Stimulated activated CD4-positive, alpha-beta T cell treated with anti-CD3 and anti-CD28 coated beads, Interleukin-15, amount 100 ng/mL, for 24 hours (primary cell): ENCODE measurements at regions not wholly inside any gene's neighbourhood (a gene's known extent, or its start where the extent isn't known, plus 50 kb on each side); places are given as distances from the start of the nearest gene placed in this dataset.
"Not testable (repeated sequence)": the region's sequence is repeated elsewhere in the genome, so short reads cannot be mapped to it uniquely, and the experiment has no call there.

Experiments used
- DNase-seq: peaks from one replicate; pipeline ENCODE4 v3.0.0-alpha.2; 2020

DNA sequence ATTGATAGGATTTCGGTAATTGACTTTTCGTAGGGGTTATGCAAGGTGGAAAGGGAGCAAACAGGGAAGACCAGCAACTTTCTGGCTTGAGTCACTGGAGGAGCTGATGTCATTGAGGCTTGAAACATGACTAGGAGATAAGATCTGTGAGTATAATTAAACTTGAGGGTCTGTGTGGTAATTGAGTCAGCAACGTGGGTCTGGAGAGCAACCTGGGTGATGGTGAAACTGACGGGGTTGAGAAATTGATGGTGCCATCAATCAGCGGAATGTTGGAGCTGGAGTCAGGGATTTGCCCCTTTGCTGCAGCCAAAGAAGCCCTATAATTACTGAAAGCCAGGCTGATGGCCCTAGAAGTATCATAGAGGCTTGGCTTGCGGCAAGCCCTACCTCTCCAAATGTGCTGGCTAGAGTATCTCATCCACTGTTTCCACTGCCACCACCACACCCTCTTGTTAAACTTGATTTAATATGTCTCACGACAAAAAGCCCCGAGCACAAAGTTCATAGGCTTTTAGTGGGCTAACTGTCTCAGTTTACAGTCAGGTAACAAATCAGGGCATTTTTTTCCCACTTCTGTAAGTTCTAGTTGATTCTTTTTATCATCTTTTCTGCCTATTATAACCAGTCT lies 186.9 kb upstream of the ELAC2 start:
- no peak for DNase-seq

DNA sequence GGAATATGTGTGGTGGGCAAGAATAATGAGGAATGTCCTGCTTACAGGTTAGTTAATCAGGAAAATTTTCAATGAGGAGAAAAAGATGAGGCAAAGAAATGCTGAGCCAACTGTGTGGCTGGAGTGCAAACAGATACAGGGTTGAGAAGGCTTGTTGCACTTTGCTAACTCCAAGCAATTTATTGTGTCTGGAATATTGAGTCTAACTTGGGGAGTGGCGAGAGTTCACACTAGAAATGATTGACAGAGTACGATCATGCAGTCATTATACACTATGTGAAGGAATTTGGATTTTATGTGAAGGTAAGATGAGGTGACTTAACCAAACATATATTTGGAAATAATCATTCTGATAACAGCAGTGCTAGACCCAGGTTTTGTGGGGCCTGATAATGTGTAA lies 185.0 kb upstream of the ELAC2 start:
- no peak for DNase-seq

- no peak for DNase-seq
These were observed 182.8 kb upstream of the ELAC2 start for GRCh38 chr17:13200671-13201070.

DNA sequence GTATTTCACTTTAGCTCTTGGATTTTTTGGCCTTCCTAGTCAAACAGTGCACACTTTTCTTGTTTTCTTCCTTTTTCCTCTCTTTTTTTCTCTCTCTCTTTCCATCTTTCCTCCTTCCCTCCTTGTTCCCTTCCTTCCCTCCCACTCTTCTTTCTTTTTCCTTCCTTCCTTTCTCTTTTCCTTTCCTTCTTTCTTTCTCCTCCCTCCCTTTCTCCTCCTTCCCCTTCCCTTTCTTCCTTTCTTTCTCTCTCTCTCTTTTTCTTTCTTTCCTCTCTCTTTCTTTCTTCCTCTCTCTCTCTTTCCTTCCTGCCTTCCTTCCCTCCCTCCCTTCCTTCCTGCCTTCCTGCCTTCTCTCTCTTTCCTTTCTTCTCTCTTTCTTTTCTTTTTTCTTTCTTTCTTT lies 181.6 kb upstream of the ELAC2 start:
- DNase-seq, result no peak

- no peak for DNase-seq
These were observed 179.8 kb upstream of the ELAC2 start for GRCh38 chr17:13197586-13197985.

DNA sequence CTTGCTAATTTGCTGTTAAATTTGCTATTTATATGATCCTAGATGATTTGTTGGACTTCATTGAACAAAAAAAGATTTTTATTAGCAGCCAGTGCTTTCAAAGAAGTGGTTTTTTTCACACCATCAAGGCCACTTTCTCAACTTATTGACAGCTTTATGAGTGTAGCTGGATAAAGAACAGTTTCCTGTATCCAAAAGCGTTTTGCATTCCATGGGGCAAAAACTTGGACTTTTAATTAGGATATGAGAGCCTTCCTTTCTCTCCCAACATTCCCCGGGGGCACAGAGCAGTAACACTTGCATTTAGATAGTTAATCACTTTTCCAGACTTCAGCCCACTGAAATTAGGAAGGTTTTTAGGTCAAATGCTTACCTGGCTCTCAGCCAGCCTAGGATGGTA lies 177.1 kb upstream of the ELAC2 start:
- DNase-seq, result no peak

DNA sequence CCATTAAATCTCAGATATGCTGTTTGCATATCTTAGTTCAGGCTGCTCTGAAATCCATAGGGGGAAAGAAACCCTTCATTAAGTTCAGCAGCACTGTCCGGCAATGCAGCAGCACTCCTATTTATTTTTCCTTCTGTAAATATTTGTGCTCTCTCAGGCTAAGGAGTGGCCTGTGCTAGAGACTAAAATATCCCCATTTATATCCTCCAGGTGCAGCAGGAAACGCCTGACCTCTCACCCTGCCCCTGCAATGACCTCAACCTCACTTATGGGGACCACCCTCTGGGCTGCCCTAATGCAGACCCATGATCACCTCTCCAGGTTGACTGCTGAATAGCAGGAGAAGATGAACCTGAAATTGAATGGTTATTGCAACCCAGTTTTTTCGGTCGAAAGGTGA lies 165.0 kb upstream of the ELAC2 start:
- DNase-seq, result no peak

GRCh38 chr17:13182450-13182849 lies 164.6 kb upstream of the ELAC2 start:
- no peak for DNase-seq

DNA sequence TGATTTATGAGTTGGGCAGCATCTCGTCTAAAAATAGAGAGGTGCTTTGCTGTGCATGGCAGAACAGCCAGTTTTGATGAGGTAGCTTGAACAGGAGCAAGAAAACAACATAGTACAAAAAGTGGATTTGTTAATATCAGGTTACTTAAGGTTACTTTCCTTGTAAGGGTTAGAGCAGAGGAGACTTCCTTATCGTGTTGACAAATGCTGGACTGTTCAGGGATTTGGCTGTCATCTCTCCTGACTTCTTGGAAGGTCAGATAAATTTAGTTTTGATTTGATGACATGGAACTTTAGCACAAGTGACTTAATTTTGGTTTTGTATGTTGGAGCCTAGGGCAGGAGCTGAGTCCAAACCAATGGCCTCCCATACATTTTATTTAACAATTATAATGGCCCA lies 163.9 kb upstream of the ELAC2 start:
- DNase-seq, result no peak

DNA sequence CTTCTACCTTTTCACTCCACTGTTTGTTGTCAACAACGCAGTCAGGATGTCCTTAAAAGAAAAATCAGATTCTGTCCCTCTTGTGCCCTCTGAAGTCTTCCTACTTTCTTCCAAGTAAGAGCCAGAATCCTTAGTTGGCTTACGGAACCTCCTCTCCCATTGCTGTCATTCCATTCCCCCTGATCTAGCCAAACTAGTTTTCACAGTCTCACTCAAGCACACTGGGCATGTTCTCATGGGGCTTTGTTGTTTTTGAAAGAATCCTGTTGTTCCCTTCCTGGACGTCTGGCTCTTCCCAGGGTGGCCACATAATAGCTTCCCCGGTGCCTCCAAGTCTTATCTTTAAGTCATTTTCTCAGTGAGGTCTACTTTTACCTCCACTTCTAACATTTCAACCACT lies 158.6 kb upstream of the ELAC2 start:
- no peak for DNase-seq

DNA sequence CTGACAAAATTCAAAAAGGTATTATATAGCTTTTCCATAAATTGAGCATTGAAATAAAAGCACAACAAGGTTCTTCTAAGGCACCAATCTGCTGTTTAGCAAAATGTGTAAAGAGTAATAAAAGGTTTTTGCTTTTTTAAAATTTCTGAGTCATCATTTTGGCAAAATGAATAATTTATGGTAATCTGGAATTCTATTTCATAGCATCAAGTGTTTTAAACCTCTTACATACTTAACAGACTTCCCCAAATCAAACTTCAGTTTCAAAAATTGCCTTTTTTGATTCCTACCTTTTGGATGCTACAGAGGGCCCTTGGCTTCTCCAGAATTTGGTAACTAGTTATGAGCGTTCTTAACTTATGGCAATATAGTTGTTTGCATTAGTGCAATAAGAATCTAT lies 154.0 kb upstream of the ELAC2 start:
- DNase-seq, result no peak

DNA sequence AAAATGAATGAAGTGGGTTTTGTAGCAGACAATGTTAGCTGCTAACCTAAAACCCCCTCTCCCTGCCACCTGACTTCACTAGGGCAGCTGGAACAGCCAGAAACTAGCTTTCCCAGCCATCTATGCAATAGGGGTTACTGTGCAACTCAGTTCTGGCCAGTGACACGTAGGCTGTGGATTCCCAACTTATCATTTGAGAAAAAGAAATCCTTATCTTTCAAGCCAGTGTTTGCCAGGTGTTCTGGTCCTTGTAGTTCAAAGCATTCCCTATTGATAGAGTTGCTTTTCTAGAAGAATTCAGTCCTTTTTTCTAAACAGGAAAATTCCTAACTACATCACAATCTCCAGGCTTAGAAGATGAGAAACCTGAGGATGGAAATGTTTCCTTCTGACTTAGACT lies 144.5 kb upstream of the ELAC2 start:
- DNase-seq, result no peak

DNA sequence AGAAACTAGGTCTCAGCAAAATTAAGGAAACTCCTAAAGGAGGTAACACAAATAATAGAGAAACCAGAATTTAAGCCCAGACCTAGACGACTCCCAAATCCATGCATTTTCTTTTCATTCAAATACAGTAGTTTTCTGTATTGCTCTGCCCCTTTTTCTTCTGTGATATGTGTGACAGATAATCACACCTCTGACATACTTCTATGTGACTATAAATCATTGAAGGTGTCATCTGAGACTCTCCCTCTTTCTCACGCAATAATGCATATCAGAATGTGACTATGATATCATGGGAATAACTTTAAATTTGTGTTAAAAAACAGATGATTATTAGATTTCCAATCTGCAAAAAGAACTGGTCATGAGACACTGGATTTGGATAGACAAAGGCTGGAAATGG lies 143.0 kb upstream of the ELAC2 start:
- no peak for DNase-seq

GRCh38 chr17:13160296-13160695 lies 142.5 kb upstream of the ELAC2 start:
- DNase-seq, result no peak

GRCh38 chr17:13158494-13159240 lies 140.8 kb upstream of the ELAC2 start:
- no peak for DNase-seq

GRCh38 chr17:13157656-13158055 lies 139.8 kb upstream of the ELAC2 start:
- DNase-seq, result no peak

- DNase-seq, result no peak
These were observed 137.1 kb upstream of the ELAC2 start for GRCh38 chr17:13154930-13155329.

DNA sequence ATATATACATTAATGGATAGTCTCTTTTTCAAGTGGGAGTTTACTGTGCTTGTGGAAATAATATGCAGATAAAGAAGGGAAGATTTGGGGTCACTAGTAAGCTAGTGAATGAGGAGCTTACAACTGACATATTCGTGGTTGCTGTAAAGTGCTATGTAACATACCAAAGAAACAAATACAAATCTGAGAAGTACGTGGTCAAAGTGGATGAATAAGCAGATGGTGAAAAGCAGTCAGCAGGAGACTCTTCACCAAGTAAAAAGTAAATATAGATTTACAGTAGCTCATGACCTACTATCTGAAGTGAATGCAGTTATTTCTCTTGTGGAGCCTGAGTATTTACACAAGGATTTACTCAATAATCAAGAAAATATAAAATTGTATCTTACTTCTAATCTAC lies 136.6 kb upstream of the ELAC2 start:
- no peak for DNase-seq

DNA sequence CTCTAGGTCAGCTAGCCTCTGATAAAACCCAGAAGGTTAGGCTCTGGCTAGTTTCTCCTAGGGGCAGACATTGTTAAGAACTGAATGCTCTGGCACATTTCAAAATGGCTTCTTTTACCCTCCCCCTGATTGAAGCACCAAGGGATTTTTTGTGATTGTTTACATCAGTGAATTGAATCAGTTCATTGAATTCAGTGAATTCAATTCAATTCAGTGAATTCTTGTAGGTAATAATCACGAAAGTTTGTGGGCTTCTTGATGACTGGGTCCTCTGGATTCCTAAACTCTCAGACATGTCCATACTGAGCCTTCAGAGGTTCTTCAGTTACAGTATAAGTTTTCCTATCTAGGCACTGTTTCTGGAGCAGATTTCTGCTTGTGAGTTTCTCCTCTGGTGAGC lies 135.2 kb upstream of the ELAC2 start:
- no peak for DNase-seq

DNA sequence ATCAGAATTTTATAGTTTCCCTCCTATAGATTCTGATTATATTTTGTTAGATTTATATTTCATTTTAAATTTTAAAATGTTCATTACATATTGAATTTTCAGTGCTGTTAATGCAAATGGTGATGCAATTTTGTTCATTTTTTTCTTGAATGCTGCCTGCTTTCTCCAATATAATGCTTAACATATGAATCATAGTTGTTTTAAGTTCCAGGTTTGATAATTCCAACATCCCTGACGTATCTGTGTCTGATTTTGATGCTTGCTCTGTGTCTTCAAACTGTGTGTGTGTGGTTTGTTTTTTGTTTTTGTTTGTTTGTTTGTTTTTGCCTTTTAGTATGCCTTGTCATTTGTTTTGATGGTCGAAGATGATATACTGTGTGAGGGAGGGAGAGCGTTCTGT lies 134.7 kb upstream of the ELAC2 start:
- DNase-seq, result no peak

- DNase-seq, result not testable (repeated sequence)
These were observed 132.9 kb upstream of the ELAC2 start for GRCh38 chr17:13150738-13151137.

- DNase-seq, result no peak
These were observed 125.2 kb upstream of the ELAC2 start for GRCh38 chr17:13143001-13143400.

DNA sequence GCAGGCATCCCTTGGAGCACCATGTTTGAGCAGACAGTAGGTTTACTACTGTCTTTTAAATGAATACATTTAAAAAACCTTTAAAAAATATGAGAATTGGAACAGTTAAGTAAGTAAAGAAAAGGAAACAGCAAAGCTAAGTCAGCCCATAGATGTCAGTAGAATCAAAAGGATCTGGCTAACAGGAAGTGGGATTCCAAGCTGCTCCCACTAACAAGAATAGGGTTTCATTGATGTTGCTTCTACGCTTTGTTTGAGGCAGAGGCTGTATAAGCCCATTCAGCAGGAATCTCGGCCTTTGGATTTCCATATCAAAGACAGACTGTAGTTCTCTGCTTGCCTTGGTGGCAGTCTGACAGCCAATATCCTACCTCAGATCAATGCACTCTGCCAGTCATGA lies 122.9 kb upstream of the ELAC2 start:
- DNase-seq, result no peak

GRCh38 chr17:13135506-13135905 lies 117.7 kb upstream of the ELAC2 start:
- DNase-seq, result no peak

DNA sequence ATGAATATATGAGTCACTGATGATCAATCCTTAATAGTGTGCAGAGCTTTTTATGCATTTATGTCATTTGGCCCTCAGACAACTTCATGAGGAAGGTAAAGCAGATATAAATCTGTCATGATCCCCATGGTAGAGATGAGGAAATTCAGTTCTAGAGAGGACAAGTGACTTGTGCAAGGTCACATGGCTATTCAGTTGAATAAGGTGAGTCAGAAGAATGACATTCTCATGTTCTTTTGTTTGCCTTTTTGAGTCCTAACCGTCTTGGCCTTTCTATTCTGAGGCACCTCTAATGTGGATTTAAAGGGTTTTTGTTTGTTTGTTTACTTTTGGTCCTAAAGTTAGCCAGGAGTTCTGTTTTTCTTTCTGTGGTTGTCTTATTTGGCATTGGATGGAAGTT lies 116.2 kb upstream of the ELAC2 start:
- no peak for DNase-seq
